ENCODE measurements at regions not wholly inside any gene's neighbourhood (a gene's known extent, or its start where the extent isn't known, plus 50 kb on each side); places are given as distances from the start of the nearest gene placed in this dataset.
"Not testable (repeated sequence)": the region's sequence is repeated elsewhere in the genome, so short reads cannot be mapped to it uniquely, and the experiment has no call there.

DNA sequence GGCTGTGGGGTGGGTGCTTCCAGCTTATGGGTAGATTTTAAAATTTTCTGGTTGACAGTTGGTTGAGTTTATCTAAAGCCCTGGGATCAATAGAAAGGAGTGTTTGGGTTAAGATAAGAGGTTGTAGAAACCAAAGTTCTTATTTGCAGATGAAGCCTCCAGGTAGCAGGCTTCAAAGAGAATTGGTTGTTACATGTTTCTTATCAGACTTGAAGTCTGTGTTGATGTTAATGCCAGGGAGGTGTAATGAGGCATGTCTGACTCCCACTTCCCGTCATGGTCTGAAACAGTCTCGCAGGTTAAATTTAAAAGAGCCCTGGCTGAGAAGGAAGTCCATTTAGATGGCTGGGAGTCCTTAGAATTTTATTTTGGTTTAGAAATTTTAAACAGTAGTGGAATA, 165.2 kb upstream of the TMEM72 start:
- DNase-seq (ENCODE audit: low read depth) = no peak

DNA sequence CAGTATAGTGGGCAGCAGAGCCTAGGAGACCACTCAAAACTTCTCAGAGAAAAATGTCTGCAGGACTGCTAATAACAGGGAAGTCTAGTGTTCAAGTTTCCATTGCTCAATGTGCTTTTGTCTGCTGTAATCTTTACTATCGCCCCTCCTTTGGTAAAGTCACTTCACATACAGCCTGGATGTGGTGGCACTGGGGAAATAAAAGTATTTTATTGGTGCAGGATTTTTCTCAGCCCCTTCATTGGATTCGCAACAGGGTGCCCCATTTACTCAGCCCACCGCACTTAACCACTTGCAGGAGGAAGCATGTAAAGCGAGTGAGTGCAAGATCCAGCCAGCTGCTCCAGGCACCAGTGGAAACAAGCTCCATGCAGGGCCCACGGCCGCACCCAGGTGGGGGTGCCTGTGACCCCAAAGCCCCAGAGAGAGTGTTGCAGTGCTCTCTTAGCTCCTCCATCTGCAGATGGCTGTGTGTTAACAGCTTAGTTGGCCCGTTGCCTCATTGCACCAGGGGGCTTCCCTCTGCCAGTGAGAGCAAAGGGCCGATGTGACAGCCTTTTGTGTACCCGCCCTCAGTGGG, 163.5 kb upstream of the TMEM72 start:
- no peak for DNase-seq (ENCODE audit: low read depth)

DNA sequence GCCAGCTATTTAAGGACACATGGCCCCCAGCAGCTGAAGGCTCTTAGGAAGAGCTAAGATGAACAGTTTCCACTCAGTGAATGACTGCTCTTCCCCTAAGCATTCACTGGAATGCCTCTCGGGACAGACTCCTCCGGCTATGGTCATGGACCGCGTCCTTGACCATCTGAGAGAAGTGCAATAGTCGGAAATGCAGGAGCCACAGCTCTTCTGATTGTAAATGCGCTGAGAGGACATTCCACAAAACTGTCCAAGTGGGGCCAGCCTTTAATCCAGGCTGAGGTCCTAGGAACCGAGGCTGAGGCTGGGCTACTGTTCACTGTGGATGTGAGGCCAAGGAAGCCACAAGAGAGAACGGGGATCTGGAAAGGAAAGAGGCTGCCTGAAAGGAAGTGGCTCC, 162.0 kb upstream of the TMEM72 start:
- no peak for DNase-seq (ENCODE audit: low read depth)

DNA sequence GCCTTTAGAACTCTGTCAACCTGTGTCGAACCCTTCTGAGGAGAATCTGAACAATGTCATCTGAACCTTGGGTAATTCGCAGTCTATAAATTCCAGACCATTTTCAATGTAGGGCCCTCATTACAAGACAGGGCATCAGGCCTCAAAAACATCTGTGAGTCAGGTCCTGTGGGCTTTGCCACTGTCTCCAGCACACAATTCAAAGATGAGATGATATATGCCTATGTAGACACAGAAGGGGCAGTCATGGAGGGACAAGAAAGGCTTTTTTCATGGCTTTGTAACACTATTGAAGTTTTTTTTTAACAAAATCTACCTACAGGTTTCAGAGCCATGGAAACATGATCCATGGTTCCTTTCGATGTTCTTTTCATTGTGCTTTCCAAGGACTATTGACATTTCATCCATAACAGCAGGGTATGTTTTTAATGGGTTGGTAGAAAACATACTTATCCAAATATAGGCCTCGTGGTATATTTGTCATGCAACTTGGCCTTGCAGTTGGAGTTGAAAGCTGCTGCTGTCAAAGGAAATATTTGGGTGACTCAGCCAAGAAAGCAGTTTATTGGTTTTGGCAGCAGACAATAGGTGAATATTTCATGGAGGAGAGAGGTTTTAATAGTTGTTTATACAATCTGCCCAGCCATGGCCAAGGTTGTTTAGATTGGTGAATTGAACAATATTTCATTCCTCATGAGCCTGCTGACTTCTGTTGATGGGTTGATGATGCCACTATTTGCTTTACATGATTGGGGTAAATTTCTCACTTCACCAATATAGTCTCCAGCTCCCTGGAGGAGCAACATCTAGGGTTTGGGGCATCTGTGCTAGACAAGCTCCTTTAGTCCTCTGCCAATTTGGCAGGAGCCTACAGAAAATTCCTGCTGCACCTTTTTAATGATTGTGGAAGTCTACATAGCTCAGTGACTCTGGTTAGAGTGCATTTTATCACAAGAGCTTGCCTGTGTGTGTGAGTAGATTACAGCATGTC, 158.4 kb upstream of the TMEM72 start:
- peak; percentile 92 for DNase-seq (ENCODE audit: low read depth)

DNA sequence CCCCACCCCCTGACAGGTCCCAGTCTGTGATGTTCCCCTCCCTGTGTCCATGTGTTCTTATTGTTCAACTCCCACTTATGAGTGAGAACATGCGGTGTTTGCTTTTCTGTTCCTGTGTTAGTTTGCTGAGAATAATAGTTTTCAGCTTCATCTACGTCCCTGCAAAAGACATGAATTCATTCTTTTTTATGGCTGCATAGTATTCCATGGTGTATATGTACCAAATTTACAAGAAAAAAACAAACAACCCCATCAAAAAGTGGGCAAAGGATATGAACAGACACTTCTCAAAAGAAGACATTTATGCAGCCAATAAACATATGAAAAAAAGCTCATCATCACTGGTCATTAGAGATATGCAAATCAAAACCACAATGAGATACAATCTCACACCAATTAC, 156.8 kb upstream of the TMEM72 start:
- DNase-seq (ENCODE audit: low read depth) = not testable (repeated sequence)

DNA sequence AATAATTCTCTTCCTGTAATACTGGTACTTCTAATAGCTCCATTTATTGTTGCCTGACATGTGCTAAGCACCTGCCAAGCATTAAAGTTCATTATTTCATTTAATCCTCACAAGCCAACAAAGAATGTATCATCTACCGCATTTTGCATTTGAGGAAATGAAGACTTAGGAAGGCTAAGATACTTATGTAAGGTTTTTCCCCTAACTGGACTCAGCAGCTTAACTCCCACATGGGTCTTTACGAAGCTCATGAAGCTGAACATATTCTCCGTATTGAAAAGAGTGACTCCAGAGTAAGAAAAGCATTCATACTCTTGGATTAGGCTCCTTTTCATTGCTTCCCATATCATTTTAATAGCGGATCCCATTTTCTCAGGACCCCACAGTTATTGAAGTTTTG, 155.7 kb upstream of the TMEM72 start:
- no peak for DNase-seq (ENCODE audit: low read depth)

DNA sequence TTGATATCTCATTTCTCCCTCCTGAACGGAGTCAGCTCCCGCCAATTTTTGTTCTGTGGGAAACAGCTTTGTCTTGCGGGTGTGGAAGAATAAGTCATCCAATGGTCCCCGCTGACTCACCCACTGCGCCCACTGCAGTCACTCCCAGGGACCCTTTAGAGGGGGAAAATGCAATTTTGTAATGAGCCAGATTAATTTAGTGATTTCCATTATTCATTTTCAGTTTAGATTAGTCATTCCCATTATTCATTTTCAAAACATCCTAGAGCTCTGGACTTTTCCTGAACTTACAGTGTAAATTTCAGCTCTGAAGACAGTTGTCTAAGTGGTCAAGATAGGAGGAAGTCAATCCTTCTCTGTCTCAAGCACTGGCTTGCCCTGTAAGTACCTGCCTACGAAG, 154.9 kb upstream of the TMEM72 start:
- DNase-seq (ENCODE audit: low read depth) = peak; percentile 91

DNA sequence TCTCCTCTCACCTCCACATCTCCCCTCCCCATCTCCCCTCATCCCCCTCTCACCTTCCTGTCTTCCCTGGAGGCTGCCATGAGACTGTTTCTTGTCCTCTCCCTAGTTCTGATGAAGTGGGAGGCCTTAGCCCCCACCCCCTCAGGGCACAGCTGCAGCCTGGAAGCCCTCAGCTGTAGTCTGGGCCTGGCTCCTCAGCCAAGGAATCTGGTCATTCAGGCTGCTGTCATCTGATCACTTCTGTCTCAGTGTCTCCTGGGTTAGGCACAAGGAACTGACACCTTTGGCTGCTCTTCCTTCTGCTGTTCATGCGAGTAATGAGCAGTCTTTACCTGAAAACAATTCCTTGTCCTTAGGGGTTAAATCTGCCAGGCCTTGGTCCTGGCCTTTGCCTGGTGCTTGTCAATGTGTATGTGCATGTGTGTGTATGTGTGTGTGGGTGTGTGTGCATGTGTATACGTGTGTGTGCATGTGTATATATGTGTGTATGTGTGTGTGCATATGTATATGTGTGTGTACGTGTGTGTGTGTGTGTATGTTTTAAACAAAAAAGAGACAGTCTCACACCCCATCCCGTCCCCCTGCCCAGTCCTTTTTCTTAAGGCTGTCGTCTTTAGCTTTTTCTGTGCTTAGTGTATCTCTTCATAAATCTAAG, 153.5 kb upstream of the TMEM72 start:
- DNase-seq (ENCODE audit: low read depth) = no peak

DNA sequence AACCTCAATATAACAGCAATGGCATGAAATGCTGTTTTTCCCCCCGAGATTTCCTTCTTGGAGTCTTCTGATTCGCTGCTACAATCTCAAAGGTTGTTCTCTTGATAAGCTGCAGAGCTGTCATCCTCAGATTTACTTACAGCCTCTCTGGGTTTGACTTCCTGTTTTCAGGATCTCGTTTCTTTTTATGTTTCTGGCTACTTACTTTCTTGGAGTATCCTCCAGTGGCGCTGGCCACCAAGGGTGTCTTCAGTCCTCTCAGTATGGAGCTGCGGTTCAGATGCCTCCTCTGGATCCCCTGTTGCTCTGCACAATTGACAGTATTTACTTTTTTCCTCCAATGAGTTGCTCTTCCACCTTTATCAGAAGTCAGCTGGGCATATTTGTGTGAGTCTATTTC, 152.0 kb upstream of the TMEM72 start:
- no peak for DNase-seq (ENCODE audit: low read depth)

DNA sequence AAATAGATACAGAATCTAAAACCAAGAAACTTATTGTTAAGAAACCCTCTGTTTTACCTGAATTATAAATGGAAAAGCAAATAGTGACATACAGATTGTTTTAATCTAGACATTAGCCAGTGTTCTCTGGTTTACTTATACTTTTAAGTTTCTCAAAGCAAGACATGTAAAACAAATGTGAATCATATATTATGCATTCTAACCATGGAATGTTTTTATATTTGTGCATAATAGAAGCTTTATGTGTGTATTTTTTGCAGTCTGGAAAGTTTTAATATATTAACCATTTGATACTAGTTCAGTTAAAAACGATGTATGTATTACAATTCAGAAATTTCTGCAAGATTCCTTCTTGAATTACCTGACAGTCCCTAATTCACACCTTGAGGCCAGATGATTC, 150.6 kb upstream of the TMEM72 start:
- no peak for DNase-seq (ENCODE audit: low read depth)

DNA sequence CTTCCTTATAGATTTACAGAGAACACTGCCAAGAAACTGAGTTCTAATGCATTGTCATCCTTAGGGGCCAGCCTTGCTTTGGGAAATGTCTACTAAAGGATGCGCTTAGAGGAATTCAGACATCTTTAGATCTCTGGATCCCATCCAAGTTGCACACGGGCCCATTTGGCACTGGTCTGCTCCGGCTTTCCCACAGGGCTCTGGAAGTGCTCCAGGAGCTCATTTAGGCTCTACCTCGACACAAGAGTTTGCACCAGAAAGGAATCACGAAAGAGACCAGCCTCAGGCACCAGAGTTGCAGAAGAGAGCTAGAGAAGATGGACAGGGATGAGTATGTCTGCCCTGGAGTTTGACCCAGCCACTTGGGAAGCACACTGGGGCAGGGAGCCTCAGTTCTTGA, 150.1 kb upstream of the TMEM72 start:
- no peak for DNase-seq (ENCODE audit: low read depth)

DNA sequence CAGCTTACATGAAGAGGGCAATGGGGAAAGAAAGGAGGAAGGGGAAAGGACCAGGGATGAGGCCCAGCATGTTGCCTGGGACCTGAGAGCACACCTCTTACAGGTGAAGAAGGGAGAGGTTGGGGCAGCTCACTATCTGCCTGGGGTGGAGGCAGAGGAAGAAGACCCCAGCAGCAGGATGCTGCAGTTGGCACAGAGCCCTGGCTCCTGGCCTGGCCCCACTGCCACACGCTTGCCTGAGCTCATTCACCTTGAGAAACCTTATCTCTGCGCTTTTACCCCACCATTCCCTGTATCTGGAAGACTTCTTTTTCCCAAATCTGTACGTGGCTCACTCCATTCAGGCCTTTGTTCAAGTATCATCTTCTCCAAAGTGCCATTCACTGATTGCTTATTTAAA, 147.8 kb upstream of the TMEM72 start:
- no peak for DNase-seq (ENCODE audit: low read depth)

DNA sequence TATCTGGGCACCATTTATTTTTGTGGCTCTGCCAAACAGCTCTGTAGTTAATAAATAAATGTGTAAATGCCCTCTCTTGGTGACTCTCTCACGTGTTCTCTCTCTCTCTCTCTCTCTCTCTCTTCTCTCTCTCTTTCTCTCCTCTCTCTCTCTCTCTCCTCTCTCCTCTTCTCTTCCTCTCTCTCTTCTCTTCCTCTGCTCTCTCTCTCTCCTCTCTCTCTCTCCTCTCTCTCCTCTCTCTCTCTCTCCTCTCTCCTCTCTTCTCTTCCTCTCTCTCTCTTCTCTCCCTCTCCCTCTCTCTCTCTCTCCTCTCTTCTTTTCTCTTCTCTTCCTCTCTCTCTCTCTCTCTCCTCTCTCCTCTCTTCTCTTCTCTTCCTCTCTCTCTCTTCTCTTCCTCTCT, 145.8 kb upstream of the TMEM72 start:
- no peak for DNase-seq (ENCODE audit: low read depth)

DNA sequence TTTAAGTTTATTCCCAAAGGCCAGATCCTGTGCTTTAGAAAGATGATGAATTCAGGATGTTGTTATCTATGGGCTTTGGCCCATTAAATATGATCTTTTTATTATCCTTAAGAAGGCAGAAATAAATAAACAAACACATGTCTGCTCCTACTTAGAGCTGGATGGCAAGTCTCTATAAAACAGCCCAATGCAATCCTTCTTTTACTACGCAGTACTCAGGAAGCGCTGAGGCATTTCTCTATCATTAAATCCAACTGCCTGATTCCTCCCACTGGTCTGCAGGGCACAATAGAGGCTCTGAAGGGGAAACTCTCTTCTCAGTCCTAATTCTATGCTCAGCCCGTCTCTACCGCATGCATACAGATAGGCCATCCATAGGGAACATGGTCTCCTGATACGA, 144.5 kb upstream of the TMEM72 start:
- DNase-seq (ENCODE audit: low read depth) = no peak

DNA sequence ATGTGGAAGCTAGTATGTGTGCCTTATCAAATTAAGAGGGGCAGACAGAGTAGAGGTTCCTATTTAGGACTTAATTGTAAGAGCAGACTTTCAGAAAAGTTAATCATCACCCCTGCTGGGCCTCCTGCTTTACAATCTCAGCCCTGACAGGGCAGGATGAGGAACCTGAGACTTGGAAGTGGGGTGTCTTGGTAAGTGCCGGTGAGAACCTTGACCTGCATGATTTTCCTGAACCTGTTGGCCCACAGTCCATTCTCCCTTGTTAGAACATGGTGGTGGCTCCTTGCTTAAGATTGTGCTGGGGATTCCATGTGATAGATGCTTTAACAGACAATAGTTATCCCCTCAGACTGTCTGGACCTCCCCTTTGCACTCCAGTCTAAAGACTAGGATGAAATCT, 141.7 kb upstream of the TMEM72 start:
- DNase-seq (ENCODE audit: low read depth) = no peak

DNA sequence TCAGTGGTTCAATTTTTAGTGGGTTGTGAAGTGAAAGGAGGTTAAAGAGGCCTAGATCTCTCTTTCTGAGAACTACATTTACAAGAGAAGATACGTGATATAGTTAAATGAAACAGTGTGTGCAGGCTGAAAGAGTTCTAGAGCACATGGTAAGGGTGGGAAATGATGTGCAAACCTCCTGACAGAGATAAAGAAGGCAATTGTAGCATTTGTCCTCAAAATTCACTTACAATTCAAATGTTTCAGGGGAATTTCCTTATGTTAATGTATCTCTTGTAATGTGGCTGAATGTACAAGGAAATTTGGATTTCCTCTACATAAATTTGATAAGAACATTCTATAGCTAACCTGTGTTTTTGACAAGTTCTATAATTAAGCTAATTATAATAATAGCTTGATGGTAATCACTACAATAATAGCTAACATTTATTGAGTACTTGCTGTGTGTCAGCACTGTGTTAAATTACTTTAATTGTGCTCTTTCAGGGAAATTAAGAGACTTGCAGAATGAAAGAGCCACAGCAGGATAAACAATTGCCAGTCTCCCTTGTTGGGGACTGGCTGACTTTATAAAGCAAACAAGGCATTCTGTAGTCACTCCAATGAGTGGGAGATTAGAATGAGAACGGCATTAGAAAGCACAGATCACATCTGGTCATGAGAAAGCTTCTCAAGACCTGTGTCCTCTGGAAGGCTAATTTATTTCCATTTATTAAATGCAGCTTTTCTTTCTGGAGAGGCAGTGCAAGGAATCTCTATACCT, 139.7 kb upstream of the TMEM72 start:
- DNase-seq (ENCODE audit: low read depth) = no peak

DNA sequence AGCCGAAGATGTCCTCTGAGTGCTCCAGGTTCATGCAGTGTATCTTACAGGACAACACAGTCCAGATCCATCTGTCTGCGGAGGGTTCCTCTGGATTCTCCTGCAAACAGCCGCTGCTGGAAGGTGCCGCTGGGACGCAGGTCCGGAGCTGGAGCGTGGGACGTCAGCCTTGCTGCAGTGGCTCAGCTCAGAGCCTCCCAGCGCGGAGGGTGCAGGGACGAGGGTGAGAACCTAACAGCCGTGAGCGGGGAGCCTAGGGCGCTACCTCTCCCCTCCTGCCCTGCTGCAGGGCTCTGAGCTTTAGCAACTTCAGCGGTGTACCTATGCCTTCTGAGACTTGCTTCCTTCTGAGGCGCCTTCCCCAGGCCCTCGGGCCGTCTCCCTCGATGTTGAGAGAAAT, 137.6 kb upstream of the TMEM72 start:
- DNase-seq (ENCODE audit: low read depth) = no peak

DNA sequence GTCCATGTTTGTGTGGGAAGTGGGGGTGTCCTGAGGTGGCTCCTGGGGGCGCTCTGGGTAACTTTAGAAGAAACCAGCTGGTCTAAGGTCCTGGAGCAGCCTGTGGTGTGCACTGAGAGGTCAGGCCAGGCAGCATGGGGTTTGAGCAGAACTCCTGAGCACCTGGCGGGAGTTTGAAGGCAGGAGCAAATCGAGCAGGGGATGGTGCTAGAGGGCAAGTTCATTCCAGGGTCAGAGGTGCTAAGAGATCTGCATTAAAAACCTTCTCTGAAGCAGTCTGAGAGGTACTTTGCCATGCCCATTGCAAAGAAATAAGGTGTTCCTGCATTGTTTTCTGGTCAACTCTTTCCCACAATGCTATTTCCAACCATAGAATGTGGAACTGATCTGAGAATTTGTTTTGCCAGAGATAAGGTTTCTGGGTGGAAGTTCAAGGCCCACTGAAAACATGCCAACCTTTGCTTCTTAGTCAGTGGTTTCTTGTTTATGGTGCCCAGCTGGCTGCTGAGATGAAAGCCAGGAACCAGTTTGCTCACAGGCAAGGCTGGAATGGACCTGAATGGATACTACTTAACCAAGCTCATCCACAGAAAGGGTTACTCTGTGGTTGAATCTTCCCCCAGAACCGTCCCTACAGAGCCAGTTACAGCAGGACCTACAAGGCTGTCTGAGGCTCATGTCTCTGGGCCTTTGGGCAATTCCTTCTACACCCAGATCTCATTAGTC, 136.3 kb upstream of the TMEM72 start:
- peak; percentile 19 for DNase-seq (ENCODE audit: low read depth)

DNA sequence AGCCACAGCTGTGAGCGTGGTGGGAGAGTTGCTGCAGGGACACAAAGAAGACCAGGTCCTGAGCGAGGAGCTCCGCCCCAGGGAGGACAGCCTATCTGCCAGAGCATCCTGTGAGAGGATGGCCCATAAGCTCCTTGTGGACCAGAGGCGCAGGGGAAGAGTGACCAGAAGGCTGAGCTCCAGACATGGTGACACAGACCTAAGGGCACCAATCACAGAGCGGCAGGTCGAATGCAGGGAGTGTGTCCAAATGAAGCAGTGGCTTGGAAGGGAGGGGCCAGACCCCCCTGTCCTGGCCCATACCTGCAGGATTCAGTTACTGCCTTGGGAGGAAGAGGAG, 135.8 kb upstream of the TMEM72 start:
- no peak for DNase-seq (ENCODE audit: low read depth)

DNA sequence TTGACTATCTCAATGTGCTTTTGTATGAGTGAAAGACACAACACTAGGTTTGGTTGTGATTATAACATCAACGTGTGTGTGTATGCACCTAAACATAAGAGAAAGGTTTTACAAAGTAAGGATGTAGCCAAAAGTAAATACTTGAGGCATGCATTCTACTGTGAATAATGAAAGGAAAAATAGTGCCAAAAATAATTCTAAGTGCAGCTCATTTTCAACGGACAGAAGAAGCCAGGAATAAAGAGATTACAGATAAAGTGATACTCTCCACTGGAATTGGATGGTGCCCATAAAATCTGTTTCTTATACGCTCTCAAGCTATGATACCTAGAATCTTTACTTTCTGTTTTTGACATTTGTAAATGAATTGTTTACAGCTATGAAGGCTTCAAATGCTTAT, 135.0 kb upstream of the TMEM72 start:
- DNase-seq (ENCODE audit: low read depth) = no peak

DNA sequence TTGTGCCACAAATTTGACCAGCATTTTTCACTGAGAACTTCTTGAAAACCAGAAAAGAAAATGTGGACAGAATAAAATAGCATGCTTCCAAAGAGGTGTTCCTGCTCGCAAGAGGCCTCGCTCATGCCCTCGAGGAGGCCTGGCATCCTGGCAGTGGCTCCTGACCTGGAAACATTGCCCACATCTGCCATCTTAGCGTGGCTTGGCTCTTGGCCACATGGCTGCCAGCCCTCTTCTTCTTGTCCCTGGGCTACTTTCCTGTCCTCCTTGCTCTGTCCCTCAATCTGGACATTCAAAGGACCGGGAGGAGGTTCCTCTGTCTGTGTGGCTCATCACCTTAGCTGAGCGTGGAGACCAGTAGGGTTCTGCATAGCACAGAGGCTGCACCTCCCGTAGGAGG, 131.6 kb upstream of the TMEM72 start:
- no peak for DNase-seq (ENCODE audit: low read depth)

DNA sequence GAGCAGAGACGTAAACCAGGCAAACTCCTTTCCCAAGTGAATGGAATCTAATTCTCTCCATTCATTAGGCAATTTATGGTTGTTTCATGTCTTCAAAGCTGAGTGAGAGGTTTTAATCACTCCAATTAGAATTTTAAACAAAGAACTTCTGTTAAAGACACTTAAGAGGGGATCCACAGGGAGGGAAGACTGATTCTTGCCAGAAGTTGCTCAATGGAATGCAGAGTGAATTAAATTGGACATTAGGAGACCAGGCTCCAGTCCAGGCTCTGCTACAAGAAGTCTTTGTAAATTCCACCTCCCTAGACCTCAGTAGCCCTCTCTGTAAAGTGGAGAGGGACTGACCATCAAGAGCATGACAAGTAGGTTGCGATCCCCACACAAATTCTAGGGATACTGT, 130.7 kb upstream of the TMEM72 start:
- DNase-seq (ENCODE audit: low read depth) = no peak

Data from stromal cell of bone marrow (primary cell).